ENCODE measurements at regions not wholly inside any gene's neighbourhood (a gene's known extent, or its start where the extent isn't known, plus 50 kb on each side); places are given as distances from the start of the nearest gene placed in this dataset.
"Not testable (repeated sequence)": the region's sequence is repeated elsewhere in the genome, so short reads cannot be mapped to it uniquely, and the experiment has no call there.

- no peak overlapping the region for H3K4me3 ChIP-seq
- H3K36me3 ChIP-seq, result no peaks in the 10 kb centered on the region
- H3K4me1 ChIP-seq, result no peaks in the 10 kb centered on the region
- 93% methylated on average over 8 of the region's 8 CpGs for WGBS, 2 donors
- H3K27me3 ChIP-seq, result no peaks in the 10 kb centered on the region
- no peak for ATAC-seq
- DNase-seq, result no peak
- no peaks in the 10 kb centered on the region for H3K9me3 ChIP-seq
- no peak overlapping the region for H3K27ac ChIP-seq
- intact Hi-C loops (cut with DNase I), result no loop called here
- no peak for TF ChIP-seq CTCF (IDR thresholded peaks at IDR 0.05)
- FAIRE-seq, result no peak
Observed at GRCh38 chr3:56938530-56938929, 121.9 kb upstream of the SPATA12 start.

GRCh38 chr3:56937580-56937979 is 122.9 kb upstream of the SPATA12 start:
- ATAC-seq (no peak), FAIRE-seq (no peak), DNase-seq (no peak)
- H3K9me3 ChIP-seq, result no peaks in the 10 kb centered on the region
- intact Hi-C loops (cut with DNase I), result no loop called here
- H3K36me3 ChIP-seq, result no peaks in the 10 kb centered on the region
- H3K4me1 ChIP-seq, result no peaks in the 10 kb centered on the region
- H3K27me3 ChIP-seq, result no peaks in the 10 kb centered on the region
- H3K4me3 ChIP-seq, result no peak overlapping the region
- no peak overlapping the region for H3K27ac ChIP-seq
- no peak for TF ChIP-seq CTCF (IDR thresholded peaks at IDR 0.05)

- intact Hi-C loops (cut with DNase I), result no loop called here
- Histone ChIP-seq H3K27ac (no peak overlapping the region), H3K36me3 (no peaks in the 10 kb centered on the region), H3K9me3 (no peaks in the 10 kb centered on the region), H3K27me3 (no peaks in the 10 kb centered on the region), H3K4me3 (no peak overlapping the region), H3K4me1 (no peaks in the 10 kb centered on the region)
- FAIRE-seq (no peak), DNase-seq (no peak), ATAC-seq (no peak)
- 91 to 97% methylated on average over 1 of the region's 1 CpG for WGBS, 2 donors
- no peak for TF ChIP-seq CTCF (IDR thresholded peaks at IDR 0.05)
Observed at GRCh38 chr3:56935811-56936210, 124.7 kb upstream of the SPATA12 start.

GRCh38 chr3:56934481-56934880 is 126.0 kb upstream of the SPATA12 start:
- H3K27me3 ChIP-seq; H3K36me3 ChIP-seq; ATAC-seq; intact Hi-C loops (cut with DNase I); H3K27ac ChIP-seq; DNase-seq; H3K9me3 ChIP-seq; H3K4me1 ChIP-seq; FAIRE-seq; H3K4me3 ChIP-seq: not testable (repeated sequence)
- 93 to 94% methylated on average over 25 to 26 of the region's 26 CpGs for WGBS, 2 donors

- DNase-seq, result no peak
- Histone ChIP-seq H3K27me3 (no peaks in the 10 kb centered on the region), H3K4me3 (no peak overlapping the region), H3K4me1 (no peaks in the 10 kb centered on the region), H3K27ac (no peak overlapping the region), H3K36me3 (no peaks in the 10 kb centered on the region), H3K9me3 (no peaks in the 10 kb centered on the region)
- FAIRE-seq, result no peak
- ATAC-seq, result no peak
- 87% methylated on average over 1 of the region's 1 CpG for WGBS, 2 donors
- TF ChIP-seq CTCF (IDR thresholded peaks at IDR 0.05), result no peak
- intact Hi-C loops (cut with DNase I), result no loop called here
Observed at GRCh38 chr3:56933803-56934202, 126.7 kb upstream of the SPATA12 start.

- Histone ChIP-seq H3K36me3 (no peaks in the 10 kb centered on the region), H3K4me1 (no peaks in the 10 kb centered on the region), H3K4me3 (no peak overlapping the region), H3K27me3 (no peaks in the 10 kb centered on the region), H3K9me3 (no peaks in the 10 kb centered on the region), H3K27ac (no peak overlapping the region)
- no peak for TF ChIP-seq CTCF (IDR thresholded peaks at IDR 0.05)
- ATAC-seq (no peak), FAIRE-seq (no peak), DNase-seq (no peak)
- 91 to 92% methylated on average over 3 of the region's 3 CpGs for WGBS, 2 donors
- intact Hi-C loops (cut with DNase I), result no loop called here
Observed at GRCh38 chr3:56932866-56933265, 127.6 kb upstream of the SPATA12 start.
